ENCODE measurements at regions not wholly inside any gene's neighbourhood (a gene's known extent, or its start where the extent isn't known, plus 50 kb on each side); places are given as distances from the start of the nearest gene placed in this dataset.
"Not testable (repeated sequence)": the region's sequence is repeated elsewhere in the genome, so short reads cannot be mapped to it uniquely, and the experiment has no call there.

DNA sequence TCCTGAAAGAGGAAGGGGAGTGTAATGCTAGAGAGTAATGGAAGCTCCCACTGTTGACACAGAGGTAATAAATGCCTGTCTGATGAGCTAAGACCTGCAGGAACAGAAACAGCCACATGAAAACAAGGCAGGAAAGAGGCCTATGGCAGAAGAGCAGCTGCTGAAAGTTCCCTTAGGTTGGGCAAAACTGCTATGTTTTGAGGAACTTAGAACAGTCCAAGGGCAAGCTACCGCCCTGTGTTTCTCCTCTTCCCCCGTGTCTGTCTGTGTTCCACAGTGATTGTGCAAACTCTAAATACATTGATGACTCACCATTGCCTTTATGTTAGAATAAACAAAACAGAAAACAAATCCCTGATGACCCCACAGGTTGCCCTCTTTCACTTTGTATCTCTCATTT, 516.6 kb downstream of the GOLGA6L6 start:
- H3K9me3 ChIP-seq; H3K4me3 ChIP-seq; H3K4me1 ChIP-seq (ENCODE audit: low read depth); intact Hi-C loops (cut with DNase I, micrococcal nuclease); H3K36me3 ChIP-seq (ENCODE audit: low read depth); DNase-seq: not testable (repeated sequence)
- peak; percentile 43 for ATAC-seq

DNA sequence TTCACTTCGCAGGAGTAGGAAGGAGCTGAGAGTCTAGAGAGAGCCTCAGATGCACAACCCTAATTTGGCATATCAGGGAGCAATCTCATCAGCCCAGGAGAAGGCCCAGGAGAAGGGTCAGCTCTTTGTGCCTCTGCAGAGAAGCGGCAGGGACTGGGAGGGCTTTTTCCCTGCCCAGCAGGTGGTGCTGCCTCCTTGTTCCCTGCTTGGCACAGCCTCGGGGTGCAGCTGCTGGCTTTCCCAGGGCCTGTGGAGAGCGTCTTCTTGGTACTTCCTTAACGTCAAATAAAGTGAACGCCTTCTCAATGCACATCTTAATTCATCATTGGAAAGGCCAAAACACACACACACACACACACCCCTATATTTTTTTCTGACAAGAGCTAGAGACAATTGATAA, 519.3 kb downstream of the GOLGA6L6 start:
- DNase-seq; intact Hi-C loops (cut with DNase I, micrococcal nuclease); H3K4me3 ChIP-seq: not testable (repeated sequence)

GRCh38 chr15:20021351-20021750, 520.2 kb downstream of the GOLGA6L6 start:
- intact Hi-C loops (cut with DNase I, micrococcal nuclease); DNase-seq; H3K9me3 ChIP-seq; H3K4me3 ChIP-seq; H3K4me1 ChIP-seq (ENCODE audit: low read depth); H3K36me3 ChIP-seq (ENCODE audit: low read depth): not testable (repeated sequence)
- ATAC-seq: peak; percentile 72

More for the DNA sequence above, 519.3 kb downstream of the GOLGA6L6 start:
- ATAC-seq; H3K4me1 ChIP-seq (ENCODE audit: low read depth); H3K9me3 ChIP-seq; H3K36me3 ChIP-seq (ENCODE audit: low read depth): not testable (repeated sequence)

- H3K9me3 ChIP-seq; H3K4me1 ChIP-seq (ENCODE audit: low read depth); ATAC-seq; H3K4me3 ChIP-seq; intact Hi-C loops (cut with DNase I, micrococcal nuclease); DNase-seq; H3K36me3 ChIP-seq (ENCODE audit: low read depth): not testable (repeated sequence)
Measured at GRCh38 chr15:20020588-20020987, 521.0 kb downstream of the GOLGA6L6 start.

GRCh38 chr15:20019758-20020157, 521.8 kb downstream of the GOLGA6L6 start:
- H3K36me3 ChIP-seq (ENCODE audit: low read depth); H3K9me3 ChIP-seq; intact Hi-C loops (cut with DNase I, micrococcal nuclease); H3K4me1 ChIP-seq (ENCODE audit: low read depth); DNase-seq; H3K4me3 ChIP-seq; ATAC-seq: not testable (repeated sequence)

GRCh38 chr15:20017581-20017980, 524.0 kb downstream of the GOLGA6L6 start:
- ATAC-seq; H3K36me3 ChIP-seq (ENCODE audit: low read depth); H3K4me1 ChIP-seq (ENCODE audit: low read depth); DNase-seq; H3K4me3 ChIP-seq; intact Hi-C loops (cut with DNase I, micrococcal nuclease); H3K9me3 ChIP-seq: not testable (repeated sequence)

DNA sequence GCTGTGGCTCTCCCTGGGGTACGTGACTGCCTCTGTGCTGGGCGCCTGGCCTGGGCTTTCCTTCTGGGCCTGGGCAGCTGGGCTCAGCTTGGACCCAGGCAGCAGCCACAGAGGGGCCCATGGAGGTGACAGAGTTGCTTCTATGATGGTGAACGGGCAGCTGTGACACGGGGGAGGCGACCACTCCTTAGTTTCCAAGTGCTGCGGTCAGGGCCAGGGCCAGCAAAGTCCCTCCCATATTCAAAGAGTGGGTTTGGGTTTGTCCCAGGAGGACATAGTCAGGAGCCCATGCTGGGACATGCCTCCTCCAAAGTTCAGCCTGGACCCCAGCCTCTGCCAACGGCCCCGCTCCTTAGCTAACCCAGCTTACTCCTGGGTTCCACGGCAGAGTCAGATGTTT, 524.7 kb downstream of the GOLGA6L6 start:
- H3K36me3 ChIP-seq (ENCODE audit: low read depth); H3K9me3 ChIP-seq; ATAC-seq; intact Hi-C loops (cut with DNase I, micrococcal nuclease); H3K4me3 ChIP-seq; H3K4me1 ChIP-seq (ENCODE audit: low read depth); DNase-seq: not testable (repeated sequence)

DNA sequence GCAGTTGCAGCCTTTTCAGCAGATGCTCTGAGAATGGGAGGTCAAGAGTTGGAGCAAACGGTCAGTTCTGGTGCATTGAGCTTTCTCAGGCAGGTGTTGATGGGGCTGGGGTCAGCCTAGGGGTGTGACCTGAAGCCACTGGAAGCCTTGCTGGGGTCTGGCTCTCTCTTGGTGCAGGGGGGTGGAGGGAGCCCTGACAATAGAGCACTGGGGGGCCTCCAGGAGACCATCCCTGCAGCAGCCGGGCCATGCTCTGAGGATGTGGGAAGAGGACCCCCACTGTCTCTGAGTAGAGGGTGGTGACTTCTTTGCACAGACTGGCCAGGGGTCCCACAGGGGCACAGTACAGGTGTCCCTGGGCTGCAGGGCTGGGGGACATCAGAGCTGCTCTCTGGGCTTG, 528.8 kb downstream of the GOLGA6L6 start:
- H3K9me3 ChIP-seq; DNase-seq; H3K4me3 ChIP-seq; H3K4me1 ChIP-seq (ENCODE audit: low read depth); intact Hi-C loops (cut with DNase I, micrococcal nuclease); ATAC-seq; H3K36me3 ChIP-seq (ENCODE audit: low read depth): not testable (repeated sequence)

DNA sequence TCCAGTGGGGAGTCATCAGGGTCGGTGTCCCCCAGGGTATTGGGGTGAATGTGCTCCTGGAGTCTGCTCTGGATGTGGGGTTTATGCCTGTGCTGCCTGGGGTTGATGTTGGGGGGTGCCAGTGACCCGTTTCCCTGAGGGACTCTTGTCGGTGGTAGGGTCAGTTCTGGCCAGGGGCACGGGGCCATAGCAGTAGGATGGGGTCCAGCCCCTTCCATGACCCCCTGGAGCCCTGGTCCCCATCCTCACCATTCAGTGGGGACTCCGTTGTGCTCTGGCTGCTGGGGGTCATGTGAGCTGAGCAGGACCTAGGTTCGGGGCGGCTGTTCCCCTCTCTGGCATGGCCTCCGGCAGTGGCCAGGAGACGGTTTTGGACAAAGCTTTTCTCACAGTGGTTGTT, 530.8 kb downstream of the GOLGA6L6 start:
- H3K36me3 ChIP-seq (ENCODE audit: low read depth); H3K9me3 ChIP-seq; H3K4me3 ChIP-seq; intact Hi-C loops (cut with DNase I, micrococcal nuclease); ATAC-seq; H3K4me1 ChIP-seq (ENCODE audit: low read depth): not testable (repeated sequence)
- DNase-seq: peak in 1 of 3 donors; percentile 12

DNA sequence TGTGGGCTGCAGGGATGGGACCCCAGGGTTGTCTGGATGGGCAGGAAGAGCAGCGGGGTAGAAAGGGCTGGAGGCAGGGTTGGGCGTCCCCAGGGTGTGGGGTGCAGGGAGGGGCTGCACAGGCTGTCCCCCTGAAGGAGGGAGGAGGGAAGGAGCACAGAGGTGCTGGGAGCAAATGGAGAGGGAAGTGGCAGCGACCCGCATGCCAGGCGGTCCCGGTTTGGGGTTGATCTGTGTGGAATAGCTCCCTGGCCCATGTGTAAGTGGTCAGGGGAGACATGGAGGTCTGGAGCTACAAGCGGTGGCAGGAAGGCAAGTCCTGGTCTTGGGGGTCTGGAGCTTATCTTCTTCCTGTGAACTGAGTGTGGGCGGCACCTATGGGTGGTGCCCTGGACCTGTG, 532.0 kb downstream of the GOLGA6L6 start:
- intact Hi-C loops (cut with DNase I, micrococcal nuclease); H3K4me1 ChIP-seq (ENCODE audit: low read depth); ATAC-seq; H3K4me3 ChIP-seq; H3K36me3 ChIP-seq (ENCODE audit: low read depth); H3K9me3 ChIP-seq; DNase-seq: not testable (repeated sequence)

DNA sequence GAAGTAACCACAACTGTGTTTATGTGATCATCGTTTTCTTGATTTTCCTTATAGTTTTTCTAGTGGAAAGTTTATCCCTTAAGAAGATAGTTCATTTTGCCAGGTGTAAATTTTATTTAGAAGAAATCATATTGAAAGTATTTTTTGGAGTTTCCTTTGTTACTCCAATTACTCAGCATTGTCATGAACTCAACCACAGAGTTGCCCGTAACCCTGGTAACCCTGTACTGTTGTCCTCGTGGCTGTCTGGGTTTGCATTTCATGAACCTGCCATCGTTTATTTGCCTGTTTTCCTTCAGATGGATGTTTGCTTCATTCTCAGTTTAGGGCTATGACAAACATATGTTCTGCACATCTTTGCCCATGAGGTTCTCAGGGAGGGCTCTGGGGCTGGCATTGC, 534.3 kb downstream of the GOLGA6L6 start:
- DNase-seq; H3K9me3 ChIP-seq; ATAC-seq; intact Hi-C loops (cut with DNase I, micrococcal nuclease); H3K36me3 ChIP-seq (ENCODE audit: low read depth); H3K4me3 ChIP-seq; H3K4me1 ChIP-seq (ENCODE audit: low read depth): not testable (repeated sequence)

DNA sequence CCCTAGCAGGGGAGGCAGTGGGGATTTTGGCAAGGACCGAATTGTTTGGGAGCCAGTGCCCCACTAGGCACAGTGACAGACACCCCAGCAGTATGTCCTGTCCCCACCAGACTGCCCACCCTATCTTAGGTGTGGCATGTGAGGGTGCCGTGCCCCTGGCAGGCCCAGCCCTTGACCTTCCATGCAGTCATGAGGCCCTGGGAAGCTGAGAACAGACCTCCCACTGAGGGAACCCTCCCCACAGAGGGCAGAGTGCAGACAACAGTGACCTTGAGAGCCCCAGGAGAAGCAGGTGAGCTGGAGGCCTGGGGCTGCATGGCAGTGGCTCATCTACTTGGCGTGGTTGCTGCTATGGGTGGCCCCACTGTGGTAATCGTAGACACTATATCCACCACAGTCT, 538.1 kb downstream of the GOLGA6L6 start:
- intact Hi-C loops (cut with DNase I, micrococcal nuclease); H3K4me1 ChIP-seq (ENCODE audit: low read depth); H3K4me3 ChIP-seq; H3K36me3 ChIP-seq (ENCODE audit: low read depth); H3K9me3 ChIP-seq: not testable (repeated sequence)
- DNase-seq (peak in 1 of 3 donors; percentile 8), ATAC-seq (peak; percentile 12)

DNA sequence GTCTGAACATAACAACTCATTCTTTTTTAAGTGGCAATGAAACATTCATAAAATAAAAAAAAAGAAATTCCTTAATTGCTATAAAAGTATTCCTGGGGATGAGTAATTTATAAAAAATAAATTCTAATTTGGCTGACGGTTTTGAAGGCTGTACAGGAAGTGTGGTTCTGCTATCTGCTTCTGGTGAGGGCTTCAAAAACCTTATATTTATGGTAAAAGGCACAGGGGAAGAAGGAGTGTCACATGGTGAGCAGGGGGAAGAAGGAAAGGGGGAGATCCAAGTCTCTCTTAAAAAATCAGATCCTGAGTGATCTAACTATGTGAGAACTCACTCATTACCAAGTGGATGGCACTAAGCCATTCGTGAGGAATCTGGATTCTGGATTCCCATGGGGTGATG, 539.0 kb downstream of the GOLGA6L6 start:
- intact Hi-C loops (cut with DNase I, micrococcal nuclease); H3K4me1 ChIP-seq (ENCODE audit: low read depth); H3K4me3 ChIP-seq; H3K36me3 ChIP-seq (ENCODE audit: low read depth); ATAC-seq; DNase-seq; H3K9me3 ChIP-seq: not testable (repeated sequence)

DNA sequence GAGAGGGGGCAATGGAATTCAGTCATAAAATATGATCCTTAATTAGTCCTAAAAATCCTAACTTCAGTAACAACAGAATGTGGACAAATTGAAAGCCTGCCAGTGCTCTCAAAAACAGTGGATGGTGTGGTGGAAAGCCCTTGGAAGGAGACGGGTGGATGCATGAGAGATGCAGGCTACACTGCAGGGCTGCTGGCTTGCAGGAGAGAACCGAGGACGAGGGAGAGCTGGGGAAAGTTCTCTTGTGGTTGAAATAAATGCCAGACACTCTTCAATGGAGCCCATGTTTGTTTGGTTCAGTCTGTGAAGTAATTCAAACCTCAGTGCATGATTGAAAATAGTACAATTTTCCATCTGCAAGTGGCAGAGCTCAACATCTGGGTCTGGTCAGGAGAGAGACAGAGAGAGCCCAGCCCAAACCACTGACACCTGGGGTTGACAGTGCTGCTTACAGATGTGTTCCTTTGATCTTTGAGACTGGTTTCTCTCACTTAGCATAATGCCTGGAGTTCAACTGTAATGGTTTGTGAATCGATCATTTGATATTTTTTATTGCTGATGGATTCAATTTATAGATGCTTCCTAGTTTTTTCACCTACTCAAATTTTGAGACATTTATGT, 544.9 kb downstream of the GOLGA6L6 start:
- intact Hi-C loops (cut with DNase I, micrococcal nuclease); H3K9me3 ChIP-seq; DNase-seq; H3K4me3 ChIP-seq; H3K4me1 ChIP-seq (ENCODE audit: low read depth); H3K36me3 ChIP-seq (ENCODE audit: low read depth); ATAC-seq: not testable (repeated sequence)

- H3K9me3 ChIP-seq: peaks cover 19% of the 10 kb centered on the region
- H3K4me3 ChIP-seq, DNase-seq: not testable (repeated sequence)
Measured at GRCh38 chr15:19995296-19995695, 546.3 kb downstream of the GOLGA6L6 start.

More at GRCh38 chr15:19995296-19995695, 546.3 kb downstream of the GOLGA6L6 start:
- H3K36me3 ChIP-seq (ENCODE audit: low read depth); intact Hi-C loops (cut with DNase I, micrococcal nuclease); H3K4me1 ChIP-seq (ENCODE audit: low read depth); ATAC-seq: not testable (repeated sequence)
